ENCODE measurements at regions not wholly inside any gene's neighbourhood (a gene's known extent, or its start where the extent isn't known, plus 50 kb on each side); places are given as distances from the start of the nearest gene placed in this dataset.

DNA sequence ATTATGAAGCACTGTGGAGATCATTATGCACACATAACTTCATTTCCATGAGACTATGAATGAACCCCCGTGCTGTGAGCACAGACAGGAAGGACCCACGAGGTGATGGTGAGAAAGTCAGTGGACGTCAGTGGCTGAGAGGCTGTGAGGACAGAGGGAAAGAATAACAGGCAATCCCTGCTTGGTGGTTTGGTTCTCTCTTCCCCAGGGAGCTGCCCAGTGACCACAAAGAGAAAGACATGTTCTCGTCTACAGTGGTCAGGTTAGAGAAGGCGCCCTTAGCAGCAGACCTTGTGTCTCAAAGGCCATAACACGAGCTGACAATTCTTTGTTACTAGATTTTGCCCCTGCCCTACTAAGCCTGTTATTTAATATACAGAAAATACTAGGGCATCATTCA is 609.2 kb downstream of the TOX3 start:
- intact Hi-C loops (cut with micrococcal nuclease; ENCODE audit: unreplicated experiment) (no loop called here), in situ Hi-C loops (cut with HindIII; ENCODE audit: extremely low pct_ligation_motif_present, low pct_unique_long_range_greater_than_20kb) (no loop called here)
- Histone ChIP-seq H3K27me3 (ENCODE audit: control insufficient read depth in 1 of 2, insufficient read depth in 2 of 2, low read length in 2 of 2) (no peaks in the 10 kb centered on the region), H3K4me2 (ENCODE audit: low read depth, low read length) (no peak overlapping the region), H3K27ac (ENCODE audit: extremely low read length, insufficient read depth, low read length) (no peak overlapping the region), H3K9ac (ENCODE audit: insufficient read depth, low read depth, low read length) (no peak overlapping the region), H3K4me3 (replicated peaks in 1 of 3; ENCODE audit: insufficient read depth in 1 of 3, low read depth in 2 of 3, low read length in 3 of 3) (no peak overlapping the region), H3K36me3 (replicated peaks in 1 of 2; ENCODE audit: control insufficient read depth in 1 of 2, insufficient read depth in 2 of 2, low read length in 2 of 2) (no peaks in the 10 kb centered on the region), H4K20me1 (ENCODE audit: insufficient read depth, low read length) (no peaks in the 10 kb centered on the region), H3K79me2 (ENCODE audit: insufficient read depth, low read length) (no peaks in the 10 kb centered on the region), H3K4me1 (ENCODE audit: insufficient read depth, low read length) (no peaks in the 10 kb centered on the region), H3K9me3 (ENCODE audit: low read length) (no peaks in the 10 kb centered on the region), H2AFZ (ENCODE audit: low read length) (no peak overlapping the region)
- no TSS peak for BruUV-seq (replicated peaks)
- no peak for ATAC-seq
- no peak for DNase-seq (ENCODE audit: low spot score)
- ChIA-PET POLR2A (no interaction called here), CTCF (ENCODE audit: low intra/inter-chr PET ratio, low total read pairs) (no interaction called here)
- WGBS (ENCODE audit: low lambda C conversion rate): 16% methylated on average over 6 of the region's 6 CpGs
- no peak for FAIRE-seq
- TF ChIP-seq TP53 (CRISPR knock-in tag; conservative IDR thresholded peaks at IDR 0.05) (no peak), ZNF800 (CRISPR knock-in tag; IDR thresholded peaks at IDR 0.05) (no peak), BCL6 (CRISPR knock-in tag; IDR thresholded peaks at IDR 0.05) (no peak), KLF13 (CRISPR knock-in tag; IDR thresholded peaks at IDR 0.05) (no peak), ZBTB2 (CRISPR knock-in tag; IDR thresholded peaks at IDR 0.05; ENCODE audit: low read depth) (no peak), RBAK (CRISPR knock-in tag; IDR thresholded peaks at IDR 0.05) (no peak), ISX (CRISPR knock-in tag; conservative IDR thresholded peaks at IDR 0.05) (no peak), RAD51 (IDR thresholded peaks at IDR 0.05; ENCODE audit: borderline replicate concordance) (no peak), HOXA7 (CRISPR knock-in tag; IDR thresholded peaks at IDR 0.05) (no peak), ZNF781 (CRISPR knock-in tag; IDR thresholded peaks at IDR 0.05; ENCODE audit: borderline replicate concordance, not compliant biosample characterization) (no peak), ZNF292 (CRISPR knock-in tag; IDR thresholded peaks at IDR 0.05; ENCODE audit: borderline replicate concordance, low read depth) (no peak), ZNF607 (CRISPR knock-in tag; IDR thresholded peaks at IDR 0.05; ENCODE audit: borderline replicate concordance) (no peak), HNRNPK (IDR thresholded peaks at IDR 0.05; ENCODE audit: low read depth, low read length, poor library complexity, severe bottlenecking) (no peak), CHD2 (IDR thresholded peaks at IDR 0.05; ENCODE audit: low read depth, low read length) (no peak), ZNF619 (CRISPR knock-in tag; IDR thresholded peaks at IDR 0.05) (no peak)
- TF ChIP-seq, protein P1, sequence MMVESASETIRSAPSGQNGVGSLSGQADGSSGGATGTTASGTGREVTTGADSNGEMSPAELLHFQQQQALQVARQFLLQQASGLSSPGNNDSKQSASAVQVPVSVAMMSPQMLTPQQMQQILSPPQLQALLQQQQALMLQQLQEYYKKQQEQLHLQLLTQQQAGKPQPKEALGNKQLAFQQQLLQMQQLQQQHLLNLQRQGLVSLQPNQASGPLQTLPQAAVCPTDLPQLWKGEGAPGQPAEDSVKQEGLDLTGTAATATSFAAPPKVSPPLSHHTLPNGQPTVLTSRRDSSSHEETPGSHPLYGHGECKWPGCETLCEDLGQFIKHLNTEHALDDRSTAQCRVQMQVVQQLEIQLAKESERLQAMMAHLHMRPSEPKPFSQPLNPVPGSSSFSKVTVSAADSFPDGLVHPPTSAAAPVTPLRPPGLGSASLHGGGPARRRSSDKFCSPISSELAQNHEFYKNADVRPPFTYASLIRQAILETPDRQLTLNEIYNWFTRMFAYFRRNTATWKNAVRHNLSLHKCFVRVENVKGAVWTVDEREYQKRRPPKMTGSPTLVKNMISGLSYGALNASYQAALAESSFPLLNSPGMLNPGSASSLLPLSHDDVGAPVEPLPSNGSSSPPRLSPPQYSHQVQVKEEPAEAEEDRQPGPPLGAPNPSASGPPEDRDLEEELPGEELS (CRISPR knock-in tag; IDR thresholded peaks at IDR 0.05): no peak
- TF ChIP-seq, protein P2, sequence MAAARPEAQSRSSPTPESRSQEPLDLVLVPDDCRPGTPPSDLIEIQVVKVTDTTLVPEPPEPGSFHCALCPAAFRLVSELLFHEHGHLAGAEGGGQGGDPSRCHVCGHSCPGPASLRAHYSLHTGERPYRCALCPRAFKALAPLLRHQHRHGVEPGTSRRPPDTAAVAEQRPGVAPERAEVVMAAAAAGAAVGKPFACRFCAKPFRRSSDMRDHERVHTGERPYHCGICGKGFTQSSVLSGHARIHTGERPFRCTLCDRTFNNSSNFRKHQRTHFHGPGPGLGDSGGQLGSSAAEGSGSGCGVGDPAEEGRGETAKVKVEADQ (CRISPR knock-in tag; IDR thresholded peaks at IDR 0.05; ENCODE audit: borderline replicate concordance): no peak
